CD14-positive monocyte (primary cell): ENCODE measurements at regions not wholly inside any gene's neighbourhood (a gene's known extent, or its start where the extent isn't known, plus 50 kb on each side); places are given as distances from the start of the nearest gene placed in this dataset.
"Not testable (repeated sequence)": the region's sequence is repeated elsewhere in the genome, so short reads cannot be mapped to it uniquely, and the experiment has no call there.

Source experiments
- DNase-seq, 3 donors: peaks; one replicate each; pipeline ENCODE4 v3.0.0-alpha.2; 2011 to 2022
- H2AFZ ChIP-seq: 2 replicates; pipeline ENCODE4 v1.6.0; 2012; ENCODE audit warnings: mild to moderate bottlenecking, low read depth, low read length, inconsistent platforms; ENCODE audit not compliant: insufficient read depth, poor library complexity, severe bottlenecking
- H3K27ac ChIP-seq, 2 donors: 1 replicate in 1 of 2; 2 replicates in 1 of 2; pipeline ENCODE4 v1.5.1; 2012 to 2013; ENCODE audit warnings: low read length in 2 of 2, control low read depth in 1 of 2, inconsistent platforms in 1 of 2, low read depth in 1 of 2, mild to moderate bottlenecking in 1 of 2
- H3K27me3 ChIP-seq, 2 donors: one replicate each; pipeline versions ENCODE4 v1.6.0 to v1.6.1; 2011 to 2013; ENCODE audit warnings: low read length in 2 of 2; ENCODE audit not compliant: control insufficient read depth in 2 of 2, insufficient read depth in 2 of 2
- H3K36me3 ChIP-seq, 2 donors: replicated peaks in 1 of 2; 1 replicate in 1 of 2; 2 replicates in 1 of 2; pipeline versions ENCODE4 v1.5.1 to v1.6.1; 2012 to 2013; ENCODE audit warnings: low read length in 2 of 2, control low read depth in 1 of 2, inconsistent platforms in 1 of 2, mild to moderate bottlenecking in 1 of 2; ENCODE audit not compliant: insufficient read depth in 2 of 2, control insufficient read depth in 1 of 2
- H3K4me1 ChIP-seq, 2 donors: 1 replicate in 1 of 2; 2 replicates in 1 of 2; pipeline versions ENCODE4 v1.5.1 to v1.6.1; 2012 to 2013; ENCODE audit warnings: low read length in 2 of 2, control low read depth in 1 of 2, inconsistent platforms in 1 of 2, mild to moderate bottlenecking in 1 of 2, moderate library complexity in 1 of 2; ENCODE audit not compliant: insufficient read depth in 2 of 2, control insufficient read depth in 1 of 2
- H3K4me2 ChIP-seq: replicated peaks from 2 replicates; pipeline ENCODE3; 2012; ENCODE audit warnings: low read length, moderate library complexity, mild to moderate bottlenecking; ENCODE audit not compliant: poor library complexity, severe bottlenecking; ENCODE audit errors: extremely low read depth
- H3K4me3 ChIP-seq, 3 experiments: fragments of 200-600 bp in 1 of 3; sonication (generic) in 1 of 3; replicated peaks in 1 of 3; 1 replicate in 2 of 3; 2 replicates in 1 of 3; pipeline ENCODE4 v1.5.1; 2011 to 2013; ENCODE audit warnings: low read length in 3 of 3, mild to moderate bottlenecking in 3 of 3, control low read depth in 2 of 3, low read depth in 2 of 3, inconsistent platforms in 1 of 3, moderate library complexity in 1 of 3
- H3K79me2 ChIP-seq: 2 replicates; pipeline ENCODE4 v1.6.0; 2012; ENCODE audit warnings: mild to moderate bottlenecking, control low read depth, inconsistent platforms, low read length, moderate library complexity; ENCODE audit not compliant: insufficient read depth
- H3K9ac ChIP-seq: 2 replicates; pipeline ENCODE4 v1.6.0; 2017; ENCODE audit warnings: low read length, mild to moderate bottlenecking; ENCODE audit not compliant: insufficient read depth, poor library complexity, severe bottlenecking
- H3K9me3 ChIP-seq, 2 donors: replicated peaks in 1 of 2; 1 replicate in 1 of 2; 2 replicates in 1 of 2; pipeline versions ENCODE4 v1.5.1 to v1.6.1; 2012 to 2013; ENCODE audit warnings: low read length in 2 of 2, control low read depth in 1 of 2; ENCODE audit not compliant: control insufficient read depth in 1 of 2, insufficient read depth in 1 of 2
- H4K20me1 ChIP-seq: 2 replicates; pipeline ENCODE4 v1.6.0; 2012; ENCODE audit warnings: mild to moderate bottlenecking, low read length, control low read depth, moderate library complexity; ENCODE audit not compliant: insufficient read depth
- H3K27ac Mint-ChIP-seq, 7 donors: one replicate each; pipeline ENCODE4 v1.8.0; 2020; ENCODE audit warnings: mild to moderate bottlenecking in 7 of 7, mixed read lengths in 7 of 7, moderate library complexity in 6 of 7, inconsistent platforms in 2 of 7
- H3K27me3 Mint-ChIP-seq, 3 donors: one replicate each; pipeline ENCODE4 v1.8.0; 2021 to 2022; ENCODE audit warnings: low read depth in 3 of 3, mild to moderate bottlenecking in 3 of 3, mixed read lengths in 3 of 3, moderate library complexity in 3 of 3, inconsistent platforms in 1 of 3
- H3K36me3 Mint-ChIP-seq, 2 donors: one replicate each; pipeline ENCODE4 v1.8.0; 2020; ENCODE audit warnings: mixed read lengths in 2 of 2, inconsistent platforms in 1 of 2, mild to moderate bottlenecking in 1 of 2
- H3K4me1 Mint-ChIP-seq: one replicate; pipeline ENCODE4 v1.8.0; 2020; ENCODE audit warnings: mild to moderate bottlenecking, mixed read lengths
- H3K4me3 Mint-ChIP-seq, 2 donors: one replicate each; pipeline ENCODE4 v1.8.0; 2020; ENCODE audit warnings: mild to moderate bottlenecking in 2 of 2, mixed read lengths in 2 of 2, moderate library complexity in 1 of 2
- H3K9me3 Mint-ChIP-seq, 7 donors: one replicate each; pipeline ENCODE4 v1.8.0; 2020 to 2022; ENCODE audit warnings: mixed read lengths in 7 of 7, mild to moderate bottlenecking in 6 of 7, moderate library complexity in 6 of 7, inconsistent platforms in 2 of 7
- WGBS: methylation state at CpG from one replicate; pipeline ENCODE4 v1.1.5; 2013; ENCODE audit warnings: missing lambda C conversion rate; ENCODE audit not compliant: insufficient coverage; 5-methylcytosine and 5-hydroxymethylcytosine counted together
- intact Hi-C, 2 donors: fragments of 100-400 bp; cut with micrococcal nuclease; formaldehyde crosslinking; loops; one replicate each; pipeline versions ENCODE4 v1.15.0 to v1.15.1; 2023
- TF ChIP-seq, protein P1 (sequence below): fragments of 200-600 bp; IDR thresholded peaks from one replicate; pipeline ENCODE4 v1.8.0; 2022; ENCODE audit warnings: antibody characterized with exemption, mild to moderate bottlenecking

DNA sequence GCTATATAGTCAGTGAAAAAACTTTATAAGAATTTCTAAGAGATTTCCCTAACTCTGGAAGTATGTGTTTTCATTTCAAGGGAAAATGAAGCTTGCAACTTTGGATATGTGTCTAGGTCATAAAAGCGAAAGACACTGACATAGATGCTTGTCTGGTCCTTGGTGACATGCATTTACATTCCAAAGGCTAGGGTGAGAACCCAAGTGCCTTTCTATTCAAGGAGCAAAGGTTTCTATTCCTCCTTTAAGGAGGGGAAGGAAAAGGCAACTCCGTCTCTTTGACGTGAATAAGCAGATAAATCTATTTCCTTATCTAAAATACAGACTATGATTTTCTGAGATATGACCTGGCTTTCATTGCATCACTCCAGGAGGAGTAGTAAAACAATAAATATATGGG is 261.1 kb downstream of the CDH7 start:
- Histone ChIP-seq H3K4me1 (no peaks in the 10 kb centered on the region), H3K27me3 (no peaks in the 10 kb centered on the region), H3K4me2 (no peak overlapping the region), H2AFZ (no peak overlapping the region), H3K79me2 (no peaks in the 10 kb centered on the region), H4K20me1 (no peaks in the 10 kb centered on the region), H3K27ac (no peak overlapping the region), H3K36me3 (no peaks in the 10 kb centered on the region), H3K4me3 (no peak overlapping the region), H3K9ac (no peak overlapping the region), H3K9me3 (no peaks in the 10 kb centered on the region)
- no peak for DNase-seq
- WGBS: no CpG with 5 or more reads among the region's 3 CpGs
- intact Hi-C loops: no loop called here
- peaks cover 0 to 12% (median 2%) of the 10 kb centered on the region in 7 donors for H3K9me3 Mint-ChIP-seq
- H3K27ac Mint-ChIP-seq: no peak overlapping the region
- H3K4me1 Mint-ChIP-seq: no peaks in the 10 kb centered on the region
- peaks cover 0 to 1% (median 0%) of the 10 kb centered on the region in 3 donors for H3K27me3 Mint-ChIP-seq
- H3K36me3 Mint-ChIP-seq: no peaks in the 10 kb centered on the region
- TF ChIP-seq, protein P1, sequence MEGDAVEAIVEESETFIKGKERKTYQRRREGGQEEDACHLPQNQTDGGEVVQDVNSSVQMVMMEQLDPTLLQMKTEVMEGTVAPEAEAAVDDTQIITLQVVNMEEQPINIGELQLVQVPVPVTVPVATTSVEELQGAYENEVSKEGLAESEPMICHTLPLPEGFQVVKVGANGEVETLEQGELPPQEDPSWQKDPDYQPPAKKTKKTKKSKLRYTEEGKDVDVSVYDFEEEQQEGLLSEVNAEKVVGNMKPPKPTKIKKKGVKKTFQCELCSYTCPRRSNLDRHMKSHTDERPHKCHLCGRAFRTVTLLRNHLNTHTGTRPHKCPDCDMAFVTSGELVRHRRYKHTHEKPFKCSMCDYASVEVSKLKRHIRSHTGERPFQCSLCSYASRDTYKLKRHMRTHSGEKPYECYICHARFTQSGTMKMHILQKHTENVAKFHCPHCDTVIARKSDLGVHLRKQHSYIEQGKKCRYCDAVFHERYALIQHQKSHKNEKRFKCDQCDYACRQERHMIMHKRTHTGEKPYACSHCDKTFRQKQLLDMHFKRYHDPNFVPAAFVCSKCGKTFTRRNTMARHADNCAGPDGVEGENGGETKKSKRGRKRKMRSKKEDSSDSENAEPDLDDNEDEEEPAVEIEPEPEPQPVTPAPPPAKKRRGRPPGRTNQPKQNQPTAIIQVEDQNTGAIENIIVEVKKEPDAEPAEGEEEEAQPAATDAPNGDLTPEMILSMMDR: no peak
- H3K4me3 Mint-ChIP-seq: no peak overlapping the region

DNA sequence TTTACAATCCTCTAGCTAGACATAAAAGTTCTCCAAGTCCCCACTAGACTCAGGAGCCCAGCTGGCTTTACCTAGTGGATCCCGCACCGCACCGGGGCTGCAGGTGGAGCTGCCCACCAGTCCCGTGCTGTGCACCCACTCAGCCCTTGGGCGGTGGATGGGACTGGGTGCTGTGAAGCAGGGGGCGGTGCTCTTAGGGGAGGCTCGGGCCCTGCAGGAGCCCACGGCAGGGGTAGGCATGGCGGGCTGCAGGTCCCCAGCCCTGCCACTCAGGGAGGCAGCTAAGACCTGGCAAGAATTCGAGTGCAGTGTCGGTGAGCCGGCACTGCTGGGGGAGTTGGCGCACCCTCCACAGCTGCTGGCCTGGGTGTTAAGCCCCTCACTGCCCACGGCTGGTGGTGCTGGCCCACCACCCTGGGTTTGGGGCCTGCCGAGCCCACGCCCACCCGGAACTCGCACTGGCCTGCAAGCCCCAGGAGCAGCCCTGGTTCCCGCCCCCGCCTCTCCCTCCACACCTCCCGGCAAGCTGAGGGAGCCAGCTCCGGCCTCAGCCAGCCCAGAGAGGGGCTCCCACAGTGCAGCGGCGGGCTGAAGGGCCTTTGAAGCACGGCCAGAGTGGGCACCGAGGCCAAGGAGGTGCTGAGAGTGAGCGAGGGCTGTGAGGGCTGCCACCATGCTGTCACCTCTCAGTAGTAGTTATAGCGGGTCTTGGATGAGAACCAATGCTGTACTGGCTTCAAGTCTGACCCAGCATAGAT is 255.2 kb downstream of the CDH7 start:
- Histone ChIP-seq H2AFZ (no peak overlapping the region), H3K36me3 (no peaks in the 10 kb centered on the region), H3K79me2 (no peaks in the 10 kb centered on the region), H3K9ac (no peak overlapping the region), H3K4me1 (no peaks in the 10 kb centered on the region), H3K4me2 (no peak overlapping the region), H3K4me3 (no peak overlapping the region), H3K9me3 (peaks cover 5 to 21% of the 10 kb centered on the region in 2 donors), H3K27me3 (no peaks in the 10 kb centered on the region), H3K27ac (no peak overlapping the region), H4K20me1 (no peaks in the 10 kb centered on the region)
- Mint-ChIP-seq H3K4me1 (no peaks in the 10 kb centered on the region), H3K4me3 (no peak overlapping the region), H3K27me3 (no peaks in the 10 kb centered on the region), H3K27ac (no peak overlapping the region), H3K36me3 (no peaks in the 10 kb centered on the region), H3K9me3 (peaks cover 3 to 11% (median 7%) of the 10 kb centered on the region in 7 donors)
- TF ChIP-seq, protein P1: no peak
- intact Hi-C loops: no loop called here
- DNase-seq: no peak
- 92% methylated on average over 23 of the region's 28 CpGs for WGBS

DNA sequence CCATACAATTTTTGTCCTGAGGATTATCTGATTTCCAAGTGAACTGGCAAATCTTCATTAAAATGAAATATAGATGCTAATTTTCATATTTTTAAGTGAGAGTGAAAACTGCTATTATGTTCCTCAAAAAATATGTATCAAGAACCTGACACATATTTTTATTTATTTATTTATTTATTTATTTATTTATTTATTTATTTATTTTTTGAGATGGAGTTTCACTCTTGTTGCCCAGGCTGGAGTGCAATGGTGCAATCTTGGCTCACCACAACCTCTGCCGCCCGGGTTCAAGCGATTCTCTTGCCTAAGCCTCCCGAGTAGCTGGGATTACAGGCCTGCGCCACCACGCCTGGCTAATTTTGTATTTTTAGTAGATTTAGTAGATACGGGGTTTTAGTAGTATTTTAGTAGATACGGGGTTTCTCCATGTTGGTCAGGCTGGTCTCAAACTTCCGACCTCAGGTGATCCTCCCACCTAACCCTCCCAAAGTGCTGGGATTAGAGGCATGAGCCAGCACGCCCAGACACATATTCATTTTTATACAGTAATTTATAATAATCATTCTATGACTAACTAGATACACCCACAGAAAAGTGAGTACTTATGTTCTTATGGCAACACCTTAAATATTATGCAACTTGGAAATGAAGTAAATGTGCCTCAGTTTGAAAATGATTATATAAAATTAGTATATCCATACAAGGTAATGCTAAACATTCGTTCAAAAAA is 248.3 kb downstream of the CDH7 start:
- H3K36me3 ChIP-seq, H3K27ac ChIP-seq, H3K4me2 ChIP-seq, H3K79me2 ChIP-seq, DNase-seq, H3K4me1 Mint-ChIP-seq, H3K27ac Mint-ChIP-seq, H3K9ac ChIP-seq, H3K4me3 Mint-ChIP-seq, H3K27me3 ChIP-seq, H3K9me3 ChIP-seq, H3K4me1 ChIP-seq, H3K9me3 Mint-ChIP-seq, H2AFZ ChIP-seq, H3K4me3 ChIP-seq, H3K27me3 Mint-ChIP-seq, H3K36me3 Mint-ChIP-seq, intact Hi-C loops, H4K20me1 ChIP-seq: not testable (repeated sequence)
- WGBS: 91% methylated on average over 4 of the region's 11 CpGs
